ENCODE measurements at regions not wholly inside any gene's neighbourhood (a gene's known extent, or its start where the extent isn't known, plus 50 kb on each side); places are given as distances from the start of the nearest gene placed in this dataset.

GRCh38 chr1:194865383-194865782 lies 1679.0 kb upstream of the B3GALT2 start:
- TF ChIP-seq CTCF (IDR thresholded peaks at IDR 0.05 in 2 of 3, conservative IDR thresholded peaks at IDR 0.05 in 1 of 3; ENCODE audit: control insufficient read depth in 2 of 3, extremely low read depth in 1 of 3, insufficient read depth in 1 of 3, low read depth in 3 of 3, low read length in 3 of 3): no peak
- TF ChIP-seq ATF2 (IDR thresholded peaks at IDR 0.05; ENCODE audit: low read length): no peak
- TF ChIP-seq STAT3 (IDR thresholded peaks at IDR 0.05; ENCODE audit: low read depth, low read length): no peak
- TF ChIP-seq SRF (IDR thresholded peaks at IDR 0.05; ENCODE audit: low read depth in 2 of 2, low read length in 2 of 2): no peak
- TF ChIP-seq ZNF274 (IDR thresholded peaks at IDR 0.05; ENCODE audit: insufficient read depth, insufficient read length): no peak
- TF ChIP-seq ZNF217 (IDR thresholded peaks at IDR 0.05): no peak
- no peak for TF ChIP-seq SMC3 (IDR thresholded peaks at IDR 0.05; ENCODE audit: borderline replicate concordance, low read length)
- TF ChIP-seq YBX1 (IDR thresholded peaks at IDR 0.05): no peak
- TF ChIP-seq POLR2A (IDR thresholded peaks at IDR 0.05; ENCODE audit: low read depth, low read length): no peak
